ENCODE measurements at regions not wholly inside any gene's neighbourhood (a gene's known extent, or its start where the extent isn't known, plus 50 kb on each side); places are given as distances from the start of the nearest gene placed in this dataset.

DNA sequence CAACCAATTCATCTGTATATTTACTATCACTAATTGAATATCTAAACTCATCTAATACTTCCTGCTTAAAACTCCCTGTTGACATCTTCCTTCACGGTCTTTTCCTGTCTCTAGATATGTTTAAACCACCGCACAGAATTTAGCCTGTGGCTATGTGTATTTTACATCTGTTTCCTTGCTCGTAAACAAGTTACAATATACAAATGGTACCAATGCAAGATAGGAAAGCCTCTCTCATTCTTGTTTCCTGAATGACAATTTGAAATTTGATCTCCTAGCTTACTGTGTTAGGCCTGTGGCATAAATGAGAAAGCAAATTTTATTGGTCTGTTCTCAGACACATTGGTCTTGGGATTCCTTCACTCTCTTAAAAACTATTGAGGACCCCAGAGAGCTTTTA is 89.7 kb upstream of the PCDH7 start:
- H3K36me3 ChIP-seq (replicated peaks in 1 of 2; ENCODE audit: insufficient read depth in 1 of 2, low read depth in 2 of 2) = no peaks in the 10 kb centered on the region
- WGBS, 2 donors = 66 to 75% methylated on average over 3 of the region's 3 CpGs
- TF ChIP-seq, protein P1, sequence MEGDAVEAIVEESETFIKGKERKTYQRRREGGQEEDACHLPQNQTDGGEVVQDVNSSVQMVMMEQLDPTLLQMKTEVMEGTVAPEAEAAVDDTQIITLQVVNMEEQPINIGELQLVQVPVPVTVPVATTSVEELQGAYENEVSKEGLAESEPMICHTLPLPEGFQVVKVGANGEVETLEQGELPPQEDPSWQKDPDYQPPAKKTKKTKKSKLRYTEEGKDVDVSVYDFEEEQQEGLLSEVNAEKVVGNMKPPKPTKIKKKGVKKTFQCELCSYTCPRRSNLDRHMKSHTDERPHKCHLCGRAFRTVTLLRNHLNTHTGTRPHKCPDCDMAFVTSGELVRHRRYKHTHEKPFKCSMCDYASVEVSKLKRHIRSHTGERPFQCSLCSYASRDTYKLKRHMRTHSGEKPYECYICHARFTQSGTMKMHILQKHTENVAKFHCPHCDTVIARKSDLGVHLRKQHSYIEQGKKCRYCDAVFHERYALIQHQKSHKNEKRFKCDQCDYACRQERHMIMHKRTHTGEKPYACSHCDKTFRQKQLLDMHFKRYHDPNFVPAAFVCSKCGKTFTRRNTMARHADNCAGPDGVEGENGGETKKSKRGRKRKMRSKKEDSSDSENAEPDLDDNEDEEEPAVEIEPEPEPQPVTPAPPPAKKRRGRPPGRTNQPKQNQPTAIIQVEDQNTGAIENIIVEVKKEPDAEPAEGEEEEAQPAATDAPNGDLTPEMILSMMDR (IDR thresholded peaks at IDR 0.05) = no peak
- no peak for TF ChIP-seq POLR2A (IDR thresholded peaks at IDR 0.05)
- H3K27ac ChIP-seq = no peak overlapping the region
- intact Hi-C loops (cut with DNase I) = no loop called here
- no peak for ATAC-seq
- no peak for DNase-seq
- H3K9me3 ChIP-seq = no peaks in the 10 kb centered on the region
- no peaks in the 10 kb centered on the region for H3K27me3 ChIP-seq
- no peaks in the 10 kb centered on the region for H3K4me1 ChIP-seq
- no peak overlapping the region for H3K4me3 ChIP-seq

DNA sequence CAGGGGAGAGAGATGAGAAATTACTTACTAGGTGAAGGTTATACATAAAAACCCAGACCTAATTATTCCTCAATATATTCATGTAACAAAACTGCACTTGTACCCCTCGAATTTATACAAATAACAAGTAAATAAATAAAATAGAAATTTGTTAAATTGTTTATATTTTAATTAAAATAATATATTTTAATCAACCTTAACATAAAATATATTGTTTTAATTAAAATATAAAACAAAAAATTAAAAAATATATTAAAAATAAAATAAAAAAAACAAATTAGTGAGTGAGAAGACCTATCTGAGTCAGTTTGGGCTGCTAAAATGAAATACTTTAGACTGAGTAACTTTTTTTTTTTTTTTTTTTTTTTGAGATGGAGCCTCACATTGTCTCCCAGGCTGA is 87.4 kb upstream of the PCDH7 start:
- Histone ChIP-seq H3K4me3 (no peak overlapping the region), H3K9me3 (no peaks in the 10 kb centered on the region), H3K27me3 (no peaks in the 10 kb centered on the region), H3K4me1 (no peaks in the 10 kb centered on the region), H3K36me3 (replicated peaks in 1 of 2; ENCODE audit: insufficient read depth in 1 of 2, low read depth in 2 of 2) (no peaks in the 10 kb centered on the region), H3K27ac (no peak overlapping the region)
- DNase-seq (no peak), ATAC-seq (no peak)
- no peak for TF ChIP-seq POLR2A (IDR thresholded peaks at IDR 0.05)
- TF ChIP-seq, protein P1 (IDR thresholded peaks at IDR 0.05) = no peak
- WGBS, 2 donors = 50 to 64% methylated on average over 1 of the region's 1 CpG
- intact Hi-C loops (cut with DNase I) = no loop called here

DNA sequence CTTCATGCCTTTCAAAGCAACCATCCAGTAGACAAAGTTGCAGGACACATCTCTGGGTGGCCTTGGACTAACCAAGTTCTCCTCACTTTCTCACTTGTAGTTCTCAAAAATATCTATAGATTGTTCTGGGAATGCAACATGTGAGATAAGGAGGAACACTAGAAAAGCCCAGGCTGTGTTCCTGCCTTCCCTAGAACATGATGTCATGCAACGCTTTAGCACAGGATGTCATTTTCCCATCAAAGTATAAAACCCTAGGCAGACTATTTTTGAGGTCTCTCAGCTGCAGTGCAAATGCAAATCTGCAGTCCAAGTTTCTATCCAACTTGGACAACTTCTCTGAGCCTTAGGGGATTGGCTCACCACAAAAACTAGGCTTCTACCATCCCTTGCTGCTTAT is 78.8 kb upstream of the PCDH7 start:
- no peaks in the 10 kb centered on the region for H3K36me3 ChIP-seq (replicated peaks in 1 of 2; ENCODE audit: insufficient read depth in 1 of 2, low read depth in 2 of 2)
- TF ChIP-seq, protein P1 (IDR thresholded peaks at IDR 0.05) = no peak
- no peak for TF ChIP-seq POLR2A (IDR thresholded peaks at IDR 0.05)
- 27 to 45% methylated on average over 1 of the region's 1 CpG for WGBS, 2 donors
- no peaks in the 10 kb centered on the region for H3K9me3 ChIP-seq
- intact Hi-C loops (cut with DNase I) = no loop called here
- H3K4me3 ChIP-seq = no peak overlapping the region
- no peak for DNase-seq
- peak; percentile 63 for ATAC-seq
- peak overlapping the region in 1 of 4 donors; percentile 14 for H3K27ac ChIP-seq
- peaks cover 20% of the 10 kb centered on the region for H3K4me1 ChIP-seq
- H3K27me3 ChIP-seq = no peaks in the 10 kb centered on the region

DNA sequence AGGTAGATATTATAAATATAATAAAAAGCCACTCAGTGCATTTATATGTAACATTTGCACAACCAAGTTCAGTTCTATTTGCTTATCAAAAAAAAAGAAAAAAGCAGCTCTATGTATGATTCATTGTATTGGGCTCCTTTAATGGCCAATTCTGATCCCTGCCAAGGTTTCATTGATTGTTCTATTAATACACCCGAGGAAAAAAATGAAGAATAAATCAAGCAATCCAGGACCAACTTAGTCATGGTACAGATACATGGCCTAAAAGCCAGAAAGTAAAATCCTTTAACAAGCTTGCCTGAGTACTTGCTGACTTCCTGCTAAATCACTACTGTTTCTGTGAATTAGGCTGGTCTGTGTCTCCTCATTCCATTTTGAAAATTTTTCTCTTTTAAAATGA is 77.6 kb upstream of the PCDH7 start:
- intact Hi-C loops (cut with DNase I) = no loop called here
- H3K4me1 ChIP-seq = peaks cover 20% of the 10 kb centered on the region
- ATAC-seq = peak; percentile 92
- TF ChIP-seq POLR2A (IDR thresholded peaks at IDR 0.05) = no peak
- TF ChIP-seq, protein P1 (IDR thresholded peaks at IDR 0.05) = no peak
- H3K36me3 ChIP-seq (replicated peaks in 1 of 2; ENCODE audit: insufficient read depth in 1 of 2, low read depth in 2 of 2) = no peaks in the 10 kb centered on the region
- DNase-seq = peak in 2 of 4 donors; percentile 30 to 47
- H3K27ac ChIP-seq = peak overlapping the region in 1 of 4 donors; percentile 44
- H3K27me3 ChIP-seq = no peaks in the 10 kb centered on the region
- no peaks in the 10 kb centered on the region for H3K9me3 ChIP-seq
- WGBS, 2 donors = 11 to 20% methylated on average over 1 of the region's 1 CpG
- H3K4me3 ChIP-seq = no peak overlapping the region

DNA sequence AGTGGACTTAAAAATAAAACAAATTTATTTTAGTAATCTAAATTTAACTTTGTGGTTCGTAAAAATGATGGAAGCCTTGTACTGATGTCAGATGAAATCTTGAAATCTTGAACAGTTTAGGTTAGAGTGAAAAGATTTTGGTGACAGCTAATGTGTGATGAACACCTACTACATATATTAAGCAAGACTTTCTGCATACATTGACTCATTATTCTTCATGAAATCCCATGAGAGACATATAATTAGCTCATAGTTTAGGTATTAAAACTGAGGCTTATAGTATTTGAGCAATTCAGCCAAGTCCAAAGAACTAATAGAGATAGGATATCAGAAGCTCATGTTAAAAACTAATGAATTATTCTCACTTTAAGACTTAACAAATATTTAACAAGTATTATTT is 66.9 kb upstream of the PCDH7 start:
- Histone ChIP-seq H3K27me3 (no peaks in the 10 kb centered on the region), H3K4me1 (no peaks in the 10 kb centered on the region), H3K9me3 (no peaks in the 10 kb centered on the region), H3K36me3 (replicated peaks in 1 of 2; ENCODE audit: insufficient read depth in 1 of 2, low read depth in 2 of 2) (no peaks in the 10 kb centered on the region), H3K27ac (no peak overlapping the region), H3K4me3 (no peak overlapping the region)
- DNase-seq (no peak), ATAC-seq (no peak)
- WGBS, 2 donors = 18 to 34% methylated on average over 1 of the region's 1 CpG
- TF ChIP-seq, protein P1 (IDR thresholded peaks at IDR 0.05) = no peak
- no peak for TF ChIP-seq POLR2A (IDR thresholded peaks at IDR 0.05)
- intact Hi-C loops (cut with DNase I) = no loop called here

Measured in body of pancreas (tissue), 4 donors.